Endometrial microvascular endothelial cells (primary cell): ENCODE measurements at regions not wholly inside any gene's neighbourhood (a gene's known extent, or its start where the extent isn't known, plus 50 kb on each side); places are given as distances from the start of the nearest gene placed in this dataset.

ENCODE experiments used
- in situ Hi-C: cut with HindIII; loops from 2 replicates; pipeline ENCODE4 v1.10.0; 2017; ENCODE audit warnings: low sequenced_read_pairs, low pct_unique_long_range_greater_than_20kb; ENCODE audit errors: inconsistent ontology term

GRCh38 chr2:12987246-12987645 lies 270.5 kb downstream of the TRIB2 start:
- in situ Hi-C loops: no loop called here

GRCh38 chr2:12988279-12988678 lies 271.5 kb downstream of the TRIB2 start:
- in situ Hi-C loops: no loop called here

- in situ Hi-C loops: no loop called here
Measured at GRCh38 chr2:12990523-12990922, 273.8 kb downstream of the TRIB2 start.

GRCh38 chr2:12998685-12999084 lies 281.9 kb downstream of the TRIB2 start:
- in situ Hi-C loops: no loop called here

GRCh38 chr2:13000664-13001363 lies 284.1 kb downstream of the TRIB2 start:
- in situ Hi-C loops: loop anchor here (25.0 kb wide), 1 partner anchor 1139 kb away; no protein-coding TSS in a partner anchor

- in situ Hi-C loops: loop anchor here (25.0 kb wide), 1 partner anchor 1139 kb away; no protein-coding TSS in a partner anchor
Measured at GRCh38 chr2:13001408-13001807, 284.7 kb downstream of the TRIB2 start.

- in situ Hi-C loops: loop anchor here (25.0 kb wide), 1 partner anchor 1140 kb away; no protein-coding TSS in a partner anchor
Measured at GRCh38 chr2:13002536-13003331, 286.0 kb downstream of the TRIB2 start.

GRCh38 chr2:13003500-13003899 lies 286.8 kb downstream of the TRIB2 start:
- in situ Hi-C loops: loop anchor here (25.0 kb wide), 1 partner anchor 1141 kb away; no protein-coding TSS in a partner anchor

- in situ Hi-C loops: loop anchor here (25.0 kb wide), 1 partner anchor 1143 kb away; no protein-coding TSS in a partner anchor
Measured at GRCh38 chr2:13005048-13005447, 288.3 kb downstream of the TRIB2 start.

GRCh38 chr2:13005761-13006335 lies 289.1 kb downstream of the TRIB2 start:
- in situ Hi-C loops: loop anchor here (25.0 kb wide), 1 partner anchor 1144 kb away; no protein-coding TSS in a partner anchor

GRCh38 chr2:13006426-13006825 lies 289.7 kb downstream of the TRIB2 start:
- in situ Hi-C loops: loop anchor here (25.0 kb wide), 1 partner anchor 1144 kb away; no protein-coding TSS in a partner anchor

GRCh38 chr2:13006829-13007717 lies 290.3 kb downstream of the TRIB2 start:
- in situ Hi-C loops: loop anchor here (25.0 kb wide), 1 partner anchor 1145 kb away; no protein-coding TSS in a partner anchor

GRCh38 chr2:13009027-13009642 lies 292.4 kb downstream of the TRIB2 start:
- in situ Hi-C loops: loop anchor here (25.0 kb wide), 1 partner anchor 1147 kb away; no protein-coding TSS in a partner anchor

GRCh38 chr2:13010283-13010682 lies 293.5 kb downstream of the TRIB2 start:
- in situ Hi-C loops: loop anchor here (25.0 kb wide), 1 partner anchor 1148 kb away; no protein-coding TSS in a partner anchor

- in situ Hi-C loops: loop anchor here (25.0 kb wide), 1 partner anchor 1152 kb away; no protein-coding TSS in a partner anchor
Measured at GRCh38 chr2:13014783-13015182, 298.0 kb downstream of the TRIB2 start.

- in situ Hi-C loops: loop anchor here (25.0 kb wide), 1 partner anchor 1153 kb away; no protein-coding TSS in a partner anchor
Measured at GRCh38 chr2:13015532-13016320, 299.0 kb downstream of the TRIB2 start.

- in situ Hi-C loops: loop anchor here (25.0 kb wide), 1 partner anchor 1156 kb away; no protein-coding TSS in a partner anchor
Measured at GRCh38 chr2:13018490-13018889, 301.8 kb downstream of the TRIB2 start.
